Head of caudate nucleus (tissue), 42 donors: ENCODE measurements at regions not wholly inside any gene's neighbourhood (a gene's known extent, or its start where the extent isn't known, plus 50 kb on each side); places are given as distances from the start of the nearest gene placed in this dataset.

Experiments
- DNase-seq, 42 donors: peaks; one replicate each; pipeline versions ENCODE4 v3.0.0 to v3.0.0-alpha.2; 2020 to 2021; ENCODE audit warnings: mixed read lengths in 7 of 42
- intact Hi-C: fragments of 100-400 bp; cut with DNase I; formaldehyde crosslinking; loops from one replicate; pipeline ENCODE4 v1.15.0; 2022

DNA sequence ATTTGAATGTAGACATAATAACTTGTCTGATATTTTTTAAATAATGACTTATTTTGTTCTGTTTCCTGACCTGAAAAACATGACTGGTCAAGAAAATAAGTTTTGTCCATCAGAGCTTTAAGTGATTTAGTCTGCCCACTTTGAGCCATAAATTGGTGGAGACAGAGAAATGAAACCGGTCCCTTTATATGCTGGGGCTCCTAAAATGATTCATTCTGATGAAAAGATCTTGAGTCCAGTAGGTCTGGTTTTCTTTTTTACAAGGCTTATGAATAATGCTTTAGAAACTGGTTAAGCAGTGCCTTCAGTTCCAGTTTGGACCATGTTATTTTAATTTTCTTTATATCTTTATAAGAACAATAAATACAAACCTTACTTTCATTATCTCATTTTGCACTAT lies 293.2 kb downstream of the DIPK2A start:
- intact Hi-C loops, result no loop called here
- no peak for DNase-seq

DNA sequence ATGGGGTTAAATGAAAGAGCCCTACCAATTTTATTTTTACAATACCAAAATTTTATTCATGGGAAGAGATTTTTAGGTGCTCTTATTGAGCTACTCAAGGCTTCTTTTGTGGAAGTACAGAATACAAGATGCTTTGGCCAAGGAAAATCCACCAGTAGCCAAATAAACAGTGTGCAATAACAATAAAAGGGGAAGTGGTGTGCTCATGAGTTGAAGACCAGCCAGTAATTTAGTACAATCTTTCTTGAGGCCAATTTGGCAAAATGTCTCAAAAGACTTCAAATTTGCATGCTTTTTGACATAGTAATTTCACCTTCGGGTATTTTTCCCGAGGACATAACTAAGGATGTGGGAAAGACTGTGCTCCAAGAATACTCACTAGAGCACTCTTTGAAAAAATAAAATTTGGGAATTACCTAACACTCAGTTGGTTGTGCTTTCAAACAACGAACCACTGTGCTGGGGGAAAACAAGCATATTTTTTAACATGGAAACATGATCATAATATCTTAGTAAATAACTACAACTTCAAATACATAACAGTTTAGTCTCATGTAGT lies 294.0 kb downstream of the DIPK2A start:
- intact Hi-C loops, result no loop called here
- no peak for DNase-seq

DNA sequence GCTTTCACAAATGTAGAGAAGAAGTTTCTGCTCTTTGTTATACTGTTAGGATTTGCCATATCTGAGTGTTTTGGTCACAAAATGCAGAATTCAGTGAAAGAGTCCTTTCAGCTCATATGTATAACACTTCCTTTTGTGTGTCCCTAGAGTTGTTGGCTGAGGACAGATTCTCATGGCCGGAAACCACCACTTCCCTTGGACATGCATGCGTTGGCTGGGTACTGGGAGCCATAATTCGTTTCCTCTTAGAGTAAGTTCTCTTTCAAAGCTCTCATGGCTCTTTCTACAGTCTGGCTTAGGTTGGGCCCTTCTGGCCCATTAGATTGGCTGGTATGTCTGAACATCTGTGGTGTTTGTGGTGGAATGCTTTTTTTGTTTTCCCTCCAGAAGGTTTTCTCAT lies 298.5 kb downstream of the DIPK2A start:
- intact Hi-C loops, result no loop called here
- peak in 22 of 42 donors; percentile 2 to 45 (median 16) for DNase-seq

DNA sequence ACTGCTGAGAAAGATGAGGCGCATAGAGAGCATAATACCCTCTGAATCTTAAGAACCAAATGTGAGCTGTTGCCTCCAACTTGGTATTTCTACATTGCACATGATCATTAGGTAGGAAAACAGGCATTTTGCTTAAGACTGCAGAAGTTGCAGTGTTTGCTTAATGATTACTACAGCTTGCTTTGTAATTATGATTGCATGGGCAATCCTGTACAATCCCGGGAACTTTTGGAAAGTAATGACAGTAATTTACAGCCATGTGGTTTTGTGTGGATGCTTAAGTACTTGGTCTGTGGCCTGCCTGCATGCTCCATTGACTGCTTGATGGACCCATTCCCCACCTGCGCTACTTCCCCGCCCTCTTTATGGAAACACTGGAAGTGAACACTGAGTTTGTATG lies 301.1 kb downstream of the DIPK2A start:
- no peak for DNase-seq
- intact Hi-C loops, result no loop called here

DNA sequence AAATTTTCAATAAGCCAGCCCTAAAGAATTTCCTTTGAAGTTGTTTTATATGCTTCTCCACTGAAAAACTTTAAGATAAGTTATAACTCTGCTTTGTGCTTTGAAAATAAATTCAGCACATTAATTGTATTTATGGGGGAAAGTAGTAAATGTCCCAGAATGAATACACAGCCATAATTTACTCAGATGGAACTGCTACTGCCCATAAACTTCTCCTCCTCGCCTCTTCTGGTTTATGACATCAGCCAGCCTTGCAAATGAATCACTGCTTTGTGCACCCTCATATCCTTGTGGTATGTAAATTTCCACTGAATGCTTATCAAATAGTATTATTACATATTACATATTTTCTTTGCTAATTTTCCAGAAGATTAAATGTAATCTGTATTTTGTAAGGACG lies 302.0 kb downstream of the DIPK2A start:
- DNase-seq, result no peak
- intact Hi-C loops, result no loop called here

DNA sequence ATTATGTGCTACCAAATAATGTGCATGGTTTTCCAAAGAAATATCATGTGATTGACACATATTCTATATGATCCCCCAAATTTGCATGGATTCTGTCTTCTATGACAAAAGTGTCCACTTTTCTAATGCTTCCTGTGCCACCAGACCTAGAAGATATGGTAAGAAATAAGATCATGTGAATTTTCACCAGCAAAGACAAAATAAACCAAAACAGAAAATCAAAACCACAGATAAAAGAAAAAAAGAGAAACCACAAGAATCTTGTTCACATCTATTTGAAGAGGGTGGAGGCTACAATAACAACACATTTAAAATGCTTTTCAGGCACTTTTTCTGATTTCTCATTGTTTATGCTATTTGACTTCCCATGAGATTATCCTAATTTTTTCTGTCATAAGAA lies 303.4 kb downstream of the DIPK2A start:
- DNase-seq, result no peak

DNA sequence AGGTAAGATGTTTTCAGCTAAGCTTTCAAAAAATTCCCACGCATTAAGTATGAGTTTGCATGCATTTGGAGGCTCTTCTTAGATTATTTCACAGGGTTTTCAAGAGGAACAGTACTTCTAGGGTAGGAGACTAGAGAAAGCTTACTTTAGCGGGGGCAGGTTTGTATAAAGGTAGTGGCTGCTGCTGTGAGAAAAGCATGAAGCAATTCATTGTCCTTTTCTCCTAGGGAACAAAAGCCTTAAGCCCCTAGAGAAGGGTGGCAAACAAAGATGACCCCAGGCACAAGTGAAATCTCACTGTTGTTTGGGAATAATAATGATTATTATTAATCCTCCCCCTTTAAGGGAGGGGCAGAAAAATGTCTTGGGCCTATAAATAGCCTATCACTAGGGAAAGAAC lies 310.7 kb downstream of the DIPK2A start:
- intact Hi-C loops, result no loop called here
- no peak for DNase-seq

More for the DNA sequence above, 303.4 kb downstream of the DIPK2A start:
- intact Hi-C loops, result no loop called here

DNA sequence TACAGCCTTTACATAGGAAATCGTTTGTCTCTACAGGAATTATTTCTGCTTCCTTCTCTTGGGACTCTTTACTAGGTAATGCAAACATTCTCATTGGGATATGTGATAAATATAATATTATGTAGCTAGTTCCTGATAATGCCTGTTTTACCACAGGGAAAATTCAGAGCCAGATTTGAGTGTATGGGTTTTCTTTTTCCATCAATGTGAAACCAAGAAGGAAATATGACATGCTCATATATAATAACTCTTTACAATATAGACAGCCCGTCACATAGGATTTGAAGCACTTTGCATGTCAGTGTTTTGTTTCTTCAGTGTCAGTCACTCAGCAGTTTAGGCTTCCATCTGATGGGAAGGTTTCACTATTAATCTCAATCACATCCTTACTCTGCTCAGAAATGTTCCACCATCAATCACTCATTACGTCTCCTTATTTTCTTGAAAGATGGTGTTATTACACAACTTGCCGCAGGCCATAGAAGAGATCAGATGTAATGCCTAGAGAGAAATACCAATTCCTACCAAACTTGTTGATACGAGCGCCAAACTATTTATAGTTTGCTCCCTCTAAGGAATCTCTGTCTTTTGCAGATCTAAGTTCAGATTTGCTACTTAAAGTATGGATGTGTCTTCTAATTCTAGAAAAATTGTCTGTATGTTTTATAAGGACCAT lies 314.8 kb downstream of the DIPK2A start:
- DNase-seq, result no peak
- intact Hi-C loops, result no loop called here

DNA sequence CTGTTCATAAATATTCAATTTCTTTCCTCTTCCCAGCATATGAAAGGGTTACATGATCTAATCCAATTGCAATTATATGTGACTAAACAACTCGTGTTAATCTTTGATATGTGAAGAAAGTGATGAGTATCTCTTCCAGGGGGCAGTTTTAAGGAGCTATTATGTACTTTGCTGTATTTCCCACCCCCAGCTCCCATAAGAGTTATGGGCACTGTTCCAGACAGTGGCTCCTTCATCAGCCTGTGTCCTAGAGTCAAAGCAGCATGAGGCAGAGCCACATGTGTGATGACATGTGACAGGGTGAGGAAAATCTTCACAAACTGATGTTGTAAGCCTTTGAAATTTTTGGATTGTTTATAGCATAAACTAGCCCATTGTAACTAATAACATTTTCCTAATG lies 315.4 kb downstream of the DIPK2A start:
- intact Hi-C loops, result no loop called here
- DNase-seq, result no peak

DNA sequence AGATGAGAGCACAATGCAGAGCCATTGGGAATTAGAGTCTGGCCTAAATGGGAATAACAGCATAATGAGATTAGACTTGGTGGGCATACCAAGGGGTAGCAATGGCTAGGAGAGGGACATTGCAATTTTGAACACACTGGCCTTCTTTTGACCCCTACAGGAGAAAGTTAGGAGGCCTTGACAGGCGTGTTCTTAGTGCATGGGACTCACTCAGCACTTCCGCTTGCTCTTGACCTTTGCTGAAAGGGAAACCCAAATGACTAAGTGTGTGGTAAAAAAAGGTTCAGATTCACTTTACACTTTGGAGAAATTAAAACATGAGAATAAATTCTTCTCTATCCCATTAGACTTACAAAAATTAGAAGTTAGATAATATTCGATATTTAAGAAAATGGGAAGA lies 317.4 kb downstream of the DIPK2A start:
- DNase-seq, result no peak

DNA sequence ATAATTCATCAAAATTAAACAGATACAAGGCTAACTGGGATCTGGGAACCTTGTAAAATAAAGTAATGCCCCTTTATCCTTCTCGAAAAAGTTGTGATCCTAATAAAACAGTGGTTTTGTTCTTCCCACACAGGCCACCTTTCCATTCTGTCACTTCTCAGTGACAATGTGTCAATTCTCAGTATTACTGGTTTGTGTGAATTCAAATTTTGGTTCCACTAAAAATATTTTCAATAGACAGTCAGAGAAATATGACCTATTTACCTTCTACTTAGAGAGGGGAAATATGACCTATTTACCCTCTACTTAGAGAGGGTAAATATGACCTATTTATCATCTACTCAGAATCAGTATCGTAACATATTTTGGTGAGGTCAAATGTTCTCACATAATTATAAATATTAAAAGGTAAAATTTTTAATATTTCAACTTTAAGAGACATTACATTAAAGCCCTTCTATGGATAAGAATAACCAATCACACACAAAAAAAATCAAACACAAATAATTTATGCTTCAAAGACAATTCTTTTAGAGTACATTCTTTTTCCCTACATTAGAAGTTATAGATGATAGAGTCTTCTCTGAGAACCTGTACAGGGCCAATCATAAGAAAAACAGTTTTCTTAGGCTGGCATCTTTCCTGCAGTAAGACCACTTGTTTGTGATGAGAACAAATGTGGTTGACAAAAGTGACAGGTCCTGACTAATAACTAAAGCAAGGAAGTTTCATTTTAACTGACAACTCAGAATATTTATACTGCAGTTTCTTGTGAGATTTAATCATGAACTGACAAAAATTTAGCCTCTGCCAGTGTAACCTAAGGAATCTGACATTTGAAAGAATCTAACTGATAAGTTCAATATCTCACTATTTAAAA lies 323.3 kb downstream of the DIPK2A start:
- DNase-seq, result no peak
- intact Hi-C loops, result no loop called here

More for the DNA sequence above, 317.4 kb downstream of the DIPK2A start:
- intact Hi-C loops, result no loop called here

DNA sequence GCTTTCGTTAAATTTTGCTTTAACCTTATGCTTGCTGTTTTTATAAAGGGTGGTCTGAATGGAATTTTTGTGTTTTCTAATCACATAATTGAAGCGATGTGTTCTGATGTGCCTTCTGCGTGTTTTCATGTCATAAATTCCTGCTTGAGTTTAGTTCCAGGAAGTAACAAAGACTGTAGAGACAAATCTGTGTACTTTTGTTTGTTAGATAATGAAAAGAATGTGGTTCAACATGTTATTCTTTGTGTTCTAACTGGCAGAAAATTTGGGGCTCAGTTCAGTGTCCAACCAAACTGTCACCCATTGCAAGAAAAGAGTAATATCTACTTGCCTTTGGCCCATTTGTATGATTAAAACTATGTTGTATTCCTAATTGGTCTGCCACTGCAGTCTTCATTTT lies 324.0 kb downstream of the DIPK2A start:
- intact Hi-C loops, result no loop called here
- DNase-seq, result no peak

DNA sequence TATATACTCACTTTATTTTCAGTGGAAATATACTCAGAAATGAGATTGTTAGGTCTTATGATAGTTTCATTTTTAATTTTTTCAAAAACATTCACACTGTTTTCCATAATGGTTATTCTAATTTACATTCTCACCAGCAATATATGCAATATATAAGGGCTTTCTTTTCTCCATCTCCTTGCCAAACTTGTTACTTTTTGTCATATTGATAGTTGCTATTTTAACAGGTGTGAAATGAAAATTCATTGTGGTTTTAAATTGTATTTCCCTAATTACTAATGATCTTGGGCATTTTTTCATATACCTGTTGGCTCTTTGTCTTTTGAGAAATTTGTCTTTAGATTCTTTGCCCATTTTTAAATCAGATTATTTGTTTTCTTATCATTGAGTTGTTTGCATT lies 325.2 kb downstream of the DIPK2A start:
- no peak for DNase-seq
- intact Hi-C loops, result no loop called here

DNA sequence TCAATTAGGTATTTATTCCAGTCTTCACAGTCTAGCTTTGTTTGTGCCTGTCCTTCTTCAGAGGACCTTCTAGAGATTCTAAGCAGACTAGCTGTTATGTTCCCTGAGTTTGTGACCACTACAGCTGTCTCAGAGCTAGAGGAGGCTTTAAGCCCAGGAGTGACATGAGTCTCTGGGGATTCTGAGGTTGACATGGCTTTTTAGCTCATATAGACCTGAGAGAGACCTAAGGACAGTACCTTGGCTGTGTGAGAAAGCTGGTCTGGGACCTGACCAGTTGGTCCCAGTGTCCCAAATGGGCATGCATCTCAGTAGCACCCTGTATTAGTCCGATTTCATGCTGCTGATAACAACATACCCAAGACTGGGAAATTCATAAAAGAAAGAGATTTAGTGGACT lies 330.2 kb downstream of the DIPK2A start:
- no peak for DNase-seq
- intact Hi-C loops, result no loop called here

DNA sequence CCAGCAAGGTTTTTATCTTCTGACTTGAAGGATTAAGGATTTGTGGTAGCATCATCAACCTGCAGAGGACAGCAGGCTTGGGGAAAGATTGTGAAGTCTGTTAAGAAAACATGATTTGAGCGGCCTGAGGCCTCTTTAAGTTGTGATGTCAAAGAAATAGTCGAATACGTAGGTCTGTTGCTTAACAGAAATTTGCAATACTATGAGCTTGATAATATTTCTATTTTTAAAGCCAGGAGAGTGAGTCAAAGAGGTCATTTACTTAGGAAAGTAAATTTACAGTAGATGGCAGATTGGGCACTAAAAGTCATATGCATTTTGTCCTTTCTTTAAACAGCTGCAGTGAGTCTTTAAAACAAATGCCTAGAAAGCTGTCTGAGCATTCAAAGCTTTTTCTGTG lies 336.3 kb downstream of the DIPK2A start:
- intact Hi-C loops, result no loop called here
- no peak for DNase-seq

DNA sequence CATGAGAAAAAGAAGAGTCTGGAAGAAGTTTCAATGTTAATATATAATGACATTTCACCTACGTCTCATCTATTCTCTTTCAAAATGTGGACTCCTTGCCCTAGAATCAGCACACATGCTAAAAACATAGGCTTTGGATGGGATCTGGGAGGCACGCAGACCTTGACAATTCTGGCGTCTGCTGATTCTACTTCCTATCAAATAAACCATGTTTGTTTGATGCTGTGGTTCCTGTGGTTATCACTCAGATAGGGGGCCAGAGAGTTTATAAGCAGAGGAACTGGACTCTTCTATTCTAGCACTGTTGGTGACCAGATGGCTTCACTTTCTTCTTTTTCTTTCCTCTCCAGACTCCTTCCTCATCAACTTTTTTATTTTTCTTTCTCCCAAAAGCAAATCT lies 336.8 kb downstream of the DIPK2A start:
- intact Hi-C loops, result no loop called here

DNA sequence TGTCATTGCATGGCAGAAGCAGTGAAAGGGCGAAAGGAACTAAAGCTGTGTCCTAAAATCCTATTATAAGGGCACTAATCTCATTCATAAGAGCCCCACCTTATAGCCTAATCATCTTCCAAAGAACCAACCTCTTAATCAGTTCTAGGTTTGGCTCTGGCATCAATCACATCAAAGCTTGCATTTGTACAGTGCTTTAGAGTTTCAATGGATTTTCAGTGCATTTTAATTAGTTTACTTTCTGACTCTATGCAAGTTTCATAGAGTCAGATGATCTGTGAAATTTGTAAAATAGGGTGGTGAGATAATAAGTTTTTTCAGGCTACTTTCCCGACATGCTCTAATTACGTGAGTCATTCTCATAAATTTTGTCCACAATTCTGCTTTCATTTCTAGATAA lies 341.1 kb downstream of the DIPK2A start:
- intact Hi-C loops, result no loop called here
- DNase-seq, result no peak

More for the DNA sequence above, 336.8 kb downstream of the DIPK2A start:
- DNase-seq, result no peak

DNA sequence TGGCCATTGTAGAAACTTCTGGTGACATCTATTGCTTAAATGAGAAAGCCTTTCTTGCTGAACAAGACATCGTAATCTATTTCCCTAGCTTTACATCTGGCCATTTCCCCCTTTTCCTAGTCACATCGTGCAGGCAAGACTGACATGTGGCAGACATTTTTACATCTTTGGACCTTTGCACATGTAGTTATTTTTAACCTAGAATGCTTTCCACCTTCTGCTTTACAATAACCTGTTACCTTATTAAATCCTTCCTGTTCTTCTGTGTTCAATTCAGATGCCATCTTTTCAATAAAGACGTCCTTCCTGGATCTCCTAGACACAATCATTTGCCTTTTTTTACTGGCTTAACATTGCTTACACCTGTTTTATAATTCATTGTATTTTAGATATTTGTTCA lies 343.3 kb downstream of the DIPK2A start:
- intact Hi-C loops, result no loop called here
- DNase-seq, result no peak

DNA sequence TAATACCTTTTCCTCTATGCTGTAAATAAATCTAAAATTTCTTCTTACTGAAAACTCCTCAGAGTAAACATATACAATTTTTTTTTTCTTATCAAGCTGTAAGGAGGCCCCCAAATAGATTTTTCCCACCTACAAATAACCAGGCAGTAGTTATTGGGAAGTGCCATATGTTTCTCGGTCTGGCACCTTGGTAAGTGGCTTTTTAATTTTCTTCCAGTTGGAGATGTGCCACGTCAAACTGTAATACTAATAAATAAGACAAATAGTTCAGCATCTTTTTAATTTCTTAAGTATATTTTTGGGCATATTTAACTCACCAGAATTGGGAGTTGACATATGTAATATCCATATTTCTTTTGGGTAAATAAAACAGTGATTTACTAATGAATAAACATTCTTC lies 346.3 kb downstream of the DIPK2A start:
- intact Hi-C loops, result no loop called here
- DNase-seq, result no peak

DNA sequence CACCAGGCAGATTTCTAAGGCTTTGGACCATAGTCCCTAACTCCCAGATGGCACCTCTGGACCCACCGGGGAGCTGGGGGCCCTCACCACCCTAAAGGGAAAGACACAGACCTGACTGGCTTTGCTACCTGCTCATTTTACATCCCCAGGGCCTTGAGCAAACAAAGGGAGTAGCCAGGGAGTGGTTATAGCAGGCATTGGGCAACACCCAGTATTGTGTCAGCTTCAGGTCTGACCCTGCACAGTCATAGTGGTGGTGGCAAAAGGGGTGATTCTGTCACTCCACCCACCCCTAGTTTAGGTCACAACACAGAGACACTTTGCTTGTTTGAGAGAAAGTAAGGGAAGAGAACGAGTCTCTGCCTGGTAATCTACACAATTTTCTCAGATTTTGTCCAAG lies 352.5 kb downstream of the DIPK2A start:
- intact Hi-C loops, result no loop called here
- no peak for DNase-seq

DNA sequence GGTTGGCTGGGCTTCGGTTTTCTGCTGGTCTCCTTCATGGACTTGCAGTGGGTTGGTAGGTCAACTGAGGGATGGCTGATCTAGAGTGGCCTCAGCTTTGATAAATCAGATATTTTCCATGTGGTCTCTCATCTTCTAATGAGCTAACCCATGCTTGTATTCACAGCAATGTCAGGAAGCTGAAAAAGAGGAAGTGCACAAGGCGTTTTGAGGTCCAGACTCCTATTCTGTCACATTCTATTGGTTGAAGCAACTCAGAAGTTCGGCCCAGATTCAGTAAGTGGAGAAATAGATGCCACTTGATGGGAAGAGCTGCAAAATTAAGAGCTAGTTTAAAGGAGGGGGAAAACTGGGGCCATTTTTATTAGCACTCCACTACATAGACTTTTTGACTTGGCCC lies 361.2 kb downstream of the DIPK2A start:
- no peak for DNase-seq
- intact Hi-C loops, result no loop called here
